Right lobe of liver (tissue), 4 donors: ENCODE measurements at regions not wholly inside any gene's neighbourhood (a gene's known extent, or its start where the extent isn't known, plus 50 kb on each side); places are given as distances from the start of the nearest gene placed in this dataset.

Source experiments
- POLR2A ChIP-seq: fragments of 450-650 bp; IDR thresholded peaks from one replicate; pipeline ENCODE4 v1.6.1; 2017; ENCODE audit warnings: antibody characterized with exemption, mild to moderate bottlenecking
- TF ChIP-seq, protein P1 (sequence below), 4 donors: fragments of 200-600 bp in 3 of 4; fragments of 450-650 bp in 1 of 4; IDR thresholded peaks; one replicate each; pipeline versions ENCODE4 v1.5.1 to v1.8.0; 2016 to 2022; ENCODE audit warnings: antibody characterized with exemption in 4 of 4, mild to moderate bottlenecking in 2 of 4
- donor health status: DM: no; HTN: no; CAD: no.
- donor health status: DM: no; HTN: no; CAD: no.
- donor health status: DM: no; HTN: yes; CAD: no.

GRCh38 chr4:18192901-18193300, 171.3 kb upstream of the LCORL start:
- TF ChIP-seq, protein P1, sequence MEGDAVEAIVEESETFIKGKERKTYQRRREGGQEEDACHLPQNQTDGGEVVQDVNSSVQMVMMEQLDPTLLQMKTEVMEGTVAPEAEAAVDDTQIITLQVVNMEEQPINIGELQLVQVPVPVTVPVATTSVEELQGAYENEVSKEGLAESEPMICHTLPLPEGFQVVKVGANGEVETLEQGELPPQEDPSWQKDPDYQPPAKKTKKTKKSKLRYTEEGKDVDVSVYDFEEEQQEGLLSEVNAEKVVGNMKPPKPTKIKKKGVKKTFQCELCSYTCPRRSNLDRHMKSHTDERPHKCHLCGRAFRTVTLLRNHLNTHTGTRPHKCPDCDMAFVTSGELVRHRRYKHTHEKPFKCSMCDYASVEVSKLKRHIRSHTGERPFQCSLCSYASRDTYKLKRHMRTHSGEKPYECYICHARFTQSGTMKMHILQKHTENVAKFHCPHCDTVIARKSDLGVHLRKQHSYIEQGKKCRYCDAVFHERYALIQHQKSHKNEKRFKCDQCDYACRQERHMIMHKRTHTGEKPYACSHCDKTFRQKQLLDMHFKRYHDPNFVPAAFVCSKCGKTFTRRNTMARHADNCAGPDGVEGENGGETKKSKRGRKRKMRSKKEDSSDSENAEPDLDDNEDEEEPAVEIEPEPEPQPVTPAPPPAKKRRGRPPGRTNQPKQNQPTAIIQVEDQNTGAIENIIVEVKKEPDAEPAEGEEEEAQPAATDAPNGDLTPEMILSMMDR (IDR thresholded peaks at IDR 0.05): no peak
- no peak for TF ChIP-seq POLR2A
